ENCODE measurements at regions not wholly inside any gene's neighbourhood (a gene's known extent, or its start where the extent isn't known, plus 50 kb on each side); places are given as distances from the start of the nearest gene placed in this dataset.

- Histone ChIP-seq H2AFZ (ENCODE audit: low read depth) (no peak overlapping the region), H3F3A (replicated peaks; ENCODE audit: insufficient read depth) (no peaks in the 10 kb centered on the region), H3K27me3 (ENCODE audit: insufficient read depth) (no peaks in the 10 kb centered on the region), H3K4me2 (no peak overlapping the region), H3K9me3 (no peaks in the 10 kb centered on the region), H3K79me2 (ENCODE audit: insufficient read depth) (no peaks in the 10 kb centered on the region), H4K20me1 (ENCODE audit: insufficient read depth) (no peaks in the 10 kb centered on the region), H3K4me1 (ENCODE audit: control insufficient read depth in 1 of 2, insufficient read depth in 2 of 2, low read depth in 1 of 2, low read length in 1 of 2) (peaks cover 6 to 35% of the 10 kb centered on the region in 2 experiments; a peak in 3 of 4 replicates), H3K9ac (no peak overlapping the region), H3K9me2 (no peaks in the 10 kb centered on the region), H3K27ac (ENCODE audit: low read depth in 2 of 2, low read length in 1 of 2) (no peak overlapping the region), H3K4me3 (ENCODE audit: low read depth in 2 of 2, low read length in 1 of 2) (no peak overlapping the region), H3K36me3 (replicated peaks in 1 of 2; ENCODE audit: control insufficient read depth in 1 of 2, insufficient read depth in 2 of 2, low read length in 1 of 2) (no peaks in the 10 kb centered on the region)
- TF ChIP-seq RAD21 (IDR thresholded peaks at IDR 0.05; ENCODE audit: low read length) = no peak
- TF ChIP-seq REST (IDR thresholded peaks at IDR 0.05; ENCODE audit: low read depth, low read length) = no peak
- TF ChIP-seq USF2 (IDR thresholded peaks at IDR 0.05; ENCODE audit: borderline replicate concordance, low read depth, low read length) = no peak
- no peak for TF ChIP-seq SMC3 (IDR thresholded peaks at IDR 0.05; ENCODE audit: low read depth, low read length)
- TF ChIP-seq GABPA (IDR thresholded peaks at IDR 0.05; ENCODE audit: low read depth) = no peak
- no peak for TF ChIP-seq NFIC (IDR thresholded peaks at IDR 0.05; ENCODE audit: borderline replicate concordance)
- TF ChIP-seq FOSL2 (IDR thresholded peaks at IDR 0.05; ENCODE audit: borderline replicate concordance, low read depth) = no peak
- TF ChIP-seq PBX3 (IDR thresholded peaks at IDR 0.05) = no peak
- no peak for TF ChIP-seq CTCF (IDR thresholded peaks at IDR 0.05)
- TF ChIP-seq EP300 (IDR thresholded peaks at IDR 0.05; ENCODE audit: borderline replicate concordance in 1 of 2, low read depth in 1 of 2, low read length in 1 of 2) = no peak
- TF ChIP-seq TAF1 (IDR thresholded peaks at IDR 0.05; ENCODE audit: borderline replicate concordance, low read depth, low read length) = no peak
- no peak for TF ChIP-seq EZH2phosphoT487 (IDR thresholded peaks at IDR 0.05; ENCODE audit: borderline replicate concordance, low read depth)
- TF ChIP-seq FOXM1 (IDR thresholded peaks at IDR 0.05; ENCODE audit: low read depth) = no peak
- DNase-seq = no peak
- 92% methylated on average over 5 of the region's 5 CpGs for WGBS (ENCODE audit: low lambda C conversion rate)
- ChIA-PET POLR2A (no interaction called here), CTCF (interaction anchor here (1.9 to 2.7 kb wide), 2 partner anchors 73 to 275 kb away, joined by 7 to 8 read pairs; no protein-coding TSS in a partner anchor)
These were observed 564.7 kb downstream of the TNS1 start for GRCh38 chr2:217438136-217438535.
